ENCODE measurements at regions not wholly inside any gene's neighbourhood (a gene's known extent, or its start where the extent isn't known, plus 50 kb on each side); places are given as distances from the start of the nearest gene placed in this dataset.

- no peak for DNase-seq (ENCODE audit: low read depth)
Observed at GRCh38 chr3:30114918-30115317, 491.5 kb upstream of the TGFBR2 start.

- DNase-seq (ENCODE audit: low read depth): no peak
Observed at GRCh38 chr3:30122359-30122758, 484.0 kb upstream of the TGFBR2 start.

GRCh38 chr3:30123224-30123623 lies 483.2 kb upstream of the TGFBR2 start:
- DNase-seq (ENCODE audit: low read depth): no peak

- no peak for DNase-seq (ENCODE audit: low read depth)
Observed at GRCh38 chr3:30123755-30124154, 482.6 kb upstream of the TGFBR2 start.

GRCh38 chr3:30124435-30125370 lies 481.7 kb upstream of the TGFBR2 start:
- DNase-seq (ENCODE audit: low read depth): no peak

- DNase-seq (ENCODE audit: low read depth): no peak
Observed at GRCh38 chr3:30129765-30130164, 476.6 kb upstream of the TGFBR2 start.

- DNase-seq (ENCODE audit: low read depth): no peak
Observed at GRCh38 chr3:30130391-30130790, 476.0 kb upstream of the TGFBR2 start.

- DNase-seq (ENCODE audit: low read depth): no peak
Observed at GRCh38 chr3:30131191-30131590, 475.2 kb upstream of the TGFBR2 start.

- DNase-seq (ENCODE audit: low read depth): no peak
Observed at GRCh38 chr3:30135190-30135589, 471.2 kb upstream of the TGFBR2 start.

GRCh38 chr3:30139283-30139682 lies 467.1 kb upstream of the TGFBR2 start:
- no peak for DNase-seq (ENCODE audit: low read depth)

- no peak for DNase-seq (ENCODE audit: low read depth)
Observed at GRCh38 chr3:30140356-30141075, 465.9 kb upstream of the TGFBR2 start.

GRCh38 chr3:30141178-30141581 lies 465.2 kb upstream of the TGFBR2 start:
- DNase-seq (ENCODE audit: low read depth): no peak

- DNase-seq (ENCODE audit: low read depth): no peak
Observed at GRCh38 chr3:30141927-30142326, 464.5 kb upstream of the TGFBR2 start.

- DNase-seq (ENCODE audit: low read depth): no peak
Observed at GRCh38 chr3:30142946-30143345, 463.5 kb upstream of the TGFBR2 start.

- no peak for DNase-seq (ENCODE audit: low read depth)
Observed at GRCh38 chr3:30145281-30145680, 461.1 kb upstream of the TGFBR2 start.

- DNase-seq (ENCODE audit: low read depth): no peak
Observed at GRCh38 chr3:30146978-30147377, 459.4 kb upstream of the TGFBR2 start.

GRCh38 chr3:30154853-30155252 lies 451.5 kb upstream of the TGFBR2 start:
- DNase-seq (ENCODE audit: low read depth): no peak

GRCh38 chr3:30155755-30156154 lies 450.6 kb upstream of the TGFBR2 start:
- DNase-seq (ENCODE audit: low read depth): no peak

- DNase-seq (ENCODE audit: low read depth): no peak
Observed at GRCh38 chr3:30156586-30157498, 449.6 kb upstream of the TGFBR2 start.

GRCh38 chr3:30161375-30161774 lies 445.0 kb upstream of the TGFBR2 start:
- no peak for DNase-seq (ENCODE audit: low read depth)

- DNase-seq (ENCODE audit: low read depth): no peak
Observed at GRCh38 chr3:30162579-30162978, 443.8 kb upstream of the TGFBR2 start.

GRCh38 chr3:30166535-30166934 lies 439.9 kb upstream of the TGFBR2 start:
- DNase-seq (ENCODE audit: low read depth): no peak

Data from activated T-helper 9 cell treated with anti-CD3 and anti-CD28 coated beads, Interleukin-2, amount 50 U/mL, for 16 hours (primary cell).